ENCODE measurements at regions not wholly inside any gene's neighbourhood (a gene's known extent, or its start where the extent isn't known, plus 50 kb on each side); places are given as distances from the start of the nearest gene placed in this dataset.
"Not testable (repeated sequence)": the region's sequence is repeated elsewhere in the genome, so short reads cannot be mapped to it uniquely, and the experiment has no call there.

DNA sequence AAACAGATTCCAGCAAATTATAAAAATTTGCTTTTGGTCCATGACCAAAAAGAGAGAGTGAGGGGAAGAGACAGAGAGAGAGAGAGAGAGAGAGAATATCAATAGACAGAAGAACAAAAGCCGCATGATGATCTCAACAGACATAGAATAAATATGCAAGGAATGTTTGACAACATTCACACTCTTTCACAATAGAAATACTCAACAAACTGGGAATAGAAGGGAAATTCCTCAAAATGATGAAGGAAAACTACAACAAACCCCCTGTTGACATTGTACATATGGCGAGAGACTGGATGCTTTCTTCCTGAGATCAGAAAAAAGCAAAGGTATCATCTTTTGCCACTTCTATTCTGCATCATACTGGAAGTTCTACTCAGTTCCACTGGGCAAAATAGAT is 309.7 kb downstream of the RAD51AP2 start:
- no peaks in the 10 kb centered on the region for H3K36me3 Mint-ChIP-seq
- H3K27me3 Mint-ChIP-seq (ENCODE audit: low read depth in 3 of 3), result peaks cover 0 to 2% (median 0%) of the 10 kb centered on the region in 3 donors
- H3K27ac Mint-ChIP-seq, result no peak overlapping the region
- H3K4me1 Mint-ChIP-seq, result no peaks in the 10 kb centered on the region
- peaks cover 4 to 19% (median 7%) of the 10 kb centered on the region in 6 donors for H3K9me3 Mint-ChIP-seq
- no peak for DNase-seq
- no peak overlapping the region for H3K4me3 Mint-ChIP-seq

DNA sequence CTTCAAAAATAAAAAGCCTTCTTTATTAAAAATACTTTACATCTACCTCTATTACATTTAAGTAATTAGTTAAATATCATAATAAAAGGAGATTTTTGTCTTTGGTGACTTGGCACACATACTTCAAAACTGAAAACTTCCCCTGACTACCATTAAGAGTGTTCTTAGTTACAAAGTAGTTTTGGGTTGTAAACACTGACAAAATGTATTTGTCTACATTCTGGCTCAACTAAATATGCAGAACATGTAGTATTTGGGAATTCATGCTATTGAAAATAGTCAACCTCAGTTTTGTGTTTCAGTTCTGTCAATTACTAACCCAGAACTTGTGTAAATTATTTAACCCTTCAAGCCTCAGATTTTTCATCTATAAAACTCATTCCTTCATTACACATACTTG is 311.5 kb downstream of the RAD51AP2 start:
- Mint-ChIP-seq H3K27ac (no peak overlapping the region), H3K27me3 (ENCODE audit: low read depth in 3 of 3) (peaks cover 0 to 2% (median 0%) of the 10 kb centered on the region in 3 donors), H3K9me3 (peaks cover 4 to 10% (median 7%) of the 10 kb centered on the region in 6 donors), H3K4me1 (no peaks in the 10 kb centered on the region), H3K36me3 (no peaks in the 10 kb centered on the region), H3K4me3 (no peak overlapping the region)
- no peak for DNase-seq

DNA sequence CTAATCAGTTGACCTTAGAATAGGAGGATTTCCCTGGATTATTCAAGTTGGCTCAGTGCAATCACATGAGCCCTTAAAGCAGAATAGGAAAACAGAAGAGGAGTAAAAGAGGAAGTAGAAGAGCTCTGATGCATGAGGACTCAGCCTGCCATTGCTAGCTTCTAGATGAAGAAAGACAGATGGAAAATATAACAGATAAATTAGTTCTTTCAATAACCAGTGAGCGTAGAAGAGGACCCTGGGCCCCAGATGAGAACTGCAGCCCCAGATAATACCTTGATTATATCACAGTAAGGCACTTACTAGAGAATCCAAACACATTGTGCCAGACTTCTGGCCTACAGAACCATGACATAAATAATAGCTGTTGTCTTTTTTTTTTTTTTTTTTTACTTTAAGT is 314.0 kb downstream of the RAD51AP2 start:
- not testable (repeated sequence) for H3K36me3 Mint-ChIP-seq; H3K27ac Mint-ChIP-seq; H3K4me3 Mint-ChIP-seq; DNase-seq; H3K4me1 Mint-ChIP-seq; H3K27me3 Mint-ChIP-seq (ENCODE audit: low read depth in 3 of 3)
- H3K9me3 Mint-ChIP-seq, result peaks cover 2 to 10% (median 8%) of the 10 kb centered on the region in 6 donors

DNA sequence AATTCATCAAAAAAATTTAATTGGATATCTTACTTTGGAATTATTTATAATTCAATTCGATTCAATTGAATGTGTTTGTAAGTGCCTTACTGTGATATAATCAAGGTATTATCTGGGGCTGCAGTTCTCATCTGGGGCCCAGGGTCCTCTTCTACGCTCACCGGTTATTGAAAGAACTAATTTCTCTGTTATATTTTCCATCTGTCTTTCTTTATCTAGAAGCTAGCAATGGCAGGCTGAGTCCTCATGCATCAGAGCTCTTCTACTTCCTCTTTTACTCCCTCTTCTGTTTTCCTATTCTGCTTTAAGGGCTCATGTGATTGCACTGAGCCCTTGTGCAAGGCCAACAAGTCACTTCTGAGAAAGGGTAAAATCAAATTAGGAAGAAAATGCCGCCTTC is 315.6 kb downstream of the RAD51AP2 start:
- not testable (repeated sequence) for H3K27me3 Mint-ChIP-seq (ENCODE audit: low read depth in 3 of 3); H3K27ac Mint-ChIP-seq; H3K4me1 Mint-ChIP-seq; H3K36me3 Mint-ChIP-seq; DNase-seq; H3K4me3 Mint-ChIP-seq
- H3K9me3 Mint-ChIP-seq, result peaks cover 2 to 17% (median 7%) of the 10 kb centered on the region in 6 donors

DNA sequence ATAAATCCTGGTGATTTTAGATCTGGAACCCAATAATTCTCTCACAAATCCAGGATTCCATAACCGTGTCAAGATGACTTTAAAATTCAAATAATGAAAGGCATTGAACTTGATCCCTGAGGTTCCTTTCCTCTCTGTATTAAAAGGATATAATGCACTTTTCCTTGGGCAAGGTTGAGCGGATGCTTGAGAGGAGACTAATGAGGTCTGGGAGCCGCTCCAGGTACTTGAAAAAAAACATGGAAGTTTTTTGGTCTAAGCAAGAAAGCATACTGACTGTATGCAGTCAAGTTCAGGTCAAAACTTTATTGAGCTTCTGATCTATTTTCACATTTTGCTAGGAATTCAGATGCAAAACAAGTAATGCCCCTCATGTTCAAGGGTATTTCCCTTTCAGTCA is 318.5 kb downstream of the RAD51AP2 start:
- Mint-ChIP-seq H3K4me3 (no peak overlapping the region), H3K36me3 (no peaks in the 10 kb centered on the region), H3K9me3 (peaks cover 2 to 22% (median 7%) of the 10 kb centered on the region in 6 donors), H3K4me1 (no peaks in the 10 kb centered on the region), H3K27ac (no peak overlapping the region), H3K27me3 (ENCODE audit: low read depth in 3 of 3) (no peaks in the 10 kb centered on the region)
- no peak for DNase-seq

DNA sequence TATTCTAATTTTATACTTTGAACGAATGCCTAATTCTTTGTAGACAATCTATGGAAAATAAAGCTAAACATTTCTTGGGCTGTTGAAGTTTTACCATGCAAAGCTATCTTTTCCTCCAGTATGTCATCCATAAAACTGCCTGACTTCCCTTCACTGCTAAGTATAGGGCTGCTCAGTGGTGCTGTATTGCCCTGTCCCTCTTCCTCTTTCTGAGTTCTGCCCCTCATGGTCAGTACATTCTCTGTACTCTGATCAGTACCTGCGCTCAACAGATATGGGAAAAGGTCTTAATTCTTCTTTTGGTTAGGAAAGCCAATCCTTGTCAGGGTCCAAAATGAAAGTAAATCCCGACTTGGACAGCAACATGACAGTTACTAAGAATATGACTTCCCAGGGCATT is 321.9 kb downstream of the RAD51AP2 start:
- no peak for DNase-seq
- peaks cover 1 to 16% (median 5%) of the 10 kb centered on the region in 6 donors for H3K9me3 Mint-ChIP-seq
- no peak overlapping the region for H3K27ac Mint-ChIP-seq
- H3K36me3 Mint-ChIP-seq, result no peaks in the 10 kb centered on the region
- H3K4me3 Mint-ChIP-seq, result no peak overlapping the region
- H3K4me1 Mint-ChIP-seq, result no peaks in the 10 kb centered on the region
- no peaks in the 10 kb centered on the region for H3K27me3 Mint-ChIP-seq (ENCODE audit: low read depth in 3 of 3)

DNA sequence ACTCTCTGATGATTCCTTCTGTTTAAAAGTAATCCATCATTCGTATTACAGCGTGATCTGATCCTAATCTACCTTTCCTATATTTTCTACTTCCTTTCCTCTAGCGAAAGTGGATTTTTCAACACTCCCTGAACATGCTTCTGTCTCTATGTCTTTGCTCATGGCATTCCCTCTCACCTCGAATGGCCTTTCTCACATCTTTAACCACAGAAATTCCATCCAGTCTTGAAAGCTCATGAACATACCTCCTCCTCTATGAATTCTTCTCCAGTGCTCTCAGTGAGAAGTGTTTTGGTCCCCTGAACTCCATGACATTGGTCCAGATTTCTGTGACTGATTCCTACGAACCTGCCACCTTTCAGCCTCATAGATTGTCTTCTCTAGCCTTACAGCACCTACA is 323.2 kb downstream of the RAD51AP2 start:
- no peak overlapping the region for H3K27ac Mint-ChIP-seq
- H3K27me3 Mint-ChIP-seq (ENCODE audit: low read depth in 3 of 3), result no peaks in the 10 kb centered on the region

DNA sequence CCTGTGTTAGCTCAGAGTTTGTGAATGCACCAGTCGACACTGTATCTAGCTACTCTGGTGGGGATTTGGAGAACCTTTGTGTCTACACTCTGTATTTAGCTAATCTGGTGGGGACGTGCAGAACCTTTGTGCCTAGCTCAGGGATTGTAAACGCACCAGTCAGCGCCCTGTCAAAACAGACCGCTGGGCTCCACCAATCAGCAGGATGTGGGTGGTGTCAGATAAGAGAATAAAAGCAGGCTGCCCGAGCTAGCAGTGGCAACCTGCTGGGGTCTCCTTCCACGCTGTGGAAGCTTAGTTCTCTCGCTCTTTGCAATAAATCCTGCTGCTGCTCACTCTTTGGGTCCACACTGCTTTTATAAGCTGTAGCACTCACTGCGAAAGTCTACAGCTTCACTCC is 324.2 kb downstream of the RAD51AP2 start:
- no peaks in the 10 kb centered on the region for H3K4me1 Mint-ChIP-seq
- peaks cover 1 to 18% (median 5%) of the 10 kb centered on the region in 6 donors for H3K9me3 Mint-ChIP-seq
- no peaks in the 10 kb centered on the region for H3K36me3 Mint-ChIP-seq
- H3K27ac Mint-ChIP-seq, result no peak overlapping the region
- no peak for DNase-seq
- H3K27me3 Mint-ChIP-seq (ENCODE audit: low read depth in 3 of 3), result no peaks in the 10 kb centered on the region
- no peak overlapping the region for H3K4me3 Mint-ChIP-seq

More for the DNA sequence above, 323.2 kb downstream of the RAD51AP2 start:
- DNase-seq, result no peak
- Mint-ChIP-seq H3K4me1 (no peaks in the 10 kb centered on the region), H3K9me3 (peaks cover 1 to 18% (median 5%) of the 10 kb centered on the region in 6 donors), H3K4me3 (no peak overlapping the region), H3K36me3 (no peaks in the 10 kb centered on the region)

DNA sequence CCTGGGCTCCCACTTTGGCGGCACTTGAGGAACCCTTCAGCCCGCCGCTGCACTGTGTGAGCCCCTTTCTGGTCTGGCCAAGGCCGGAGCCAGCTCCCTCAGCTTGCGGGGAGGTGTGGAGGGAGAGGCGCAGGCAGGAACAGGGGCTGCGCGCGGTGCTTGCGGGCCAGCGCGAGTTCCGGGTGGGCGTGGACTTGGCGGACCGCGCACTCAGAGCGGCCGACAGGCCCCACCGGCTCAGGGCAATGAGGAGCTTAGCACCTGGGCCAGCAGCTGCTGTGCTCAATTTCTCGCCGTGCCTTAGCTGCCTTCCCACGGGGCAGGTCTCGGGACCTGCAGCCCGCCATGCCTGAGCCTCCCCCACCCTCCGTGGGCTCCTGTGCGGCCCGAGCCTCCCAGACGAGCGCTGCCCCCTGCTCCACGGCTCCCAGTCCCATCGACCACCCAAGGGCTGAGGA is 324.8 kb downstream of the RAD51AP2 start:
- DNase-seq; H3K27me3 Mint-ChIP-seq (ENCODE audit: low read depth in 3 of 3); H3K36me3 Mint-ChIP-seq; H3K27ac Mint-ChIP-seq; H3K4me1 Mint-ChIP-seq; H3K4me3 Mint-ChIP-seq: not testable (repeated sequence)
- H3K9me3 Mint-ChIP-seq, result peaks cover 1 to 14% (median 3%) of the 10 kb centered on the region in 6 donors

DNA sequence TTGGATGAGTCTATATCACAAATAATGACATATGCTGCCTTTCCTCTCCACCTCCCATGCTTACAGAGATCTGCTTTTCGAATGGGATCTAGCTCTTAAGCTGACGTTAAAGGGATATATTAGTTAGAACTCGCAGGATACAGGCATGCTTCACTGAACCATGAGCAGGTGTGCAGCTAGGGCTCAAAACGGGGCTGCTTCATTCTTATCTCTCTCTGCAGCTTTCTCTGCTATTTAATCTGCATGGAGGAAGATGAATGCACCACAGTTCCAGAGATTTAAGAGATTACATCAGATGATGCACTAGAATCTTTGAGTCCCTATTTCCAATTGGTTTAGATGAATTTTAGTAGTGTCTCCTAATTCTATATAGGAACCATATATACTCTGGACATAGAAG is 327.0 kb downstream of the RAD51AP2 start:
- Mint-ChIP-seq H3K27ac (no peak overlapping the region), H3K9me3 (peaks cover 4 to 11% (median 5%) of the 10 kb centered on the region in 6 donors), H3K4me1 (no peaks in the 10 kb centered on the region), H3K27me3 (ENCODE audit: low read depth in 3 of 3) (no peaks in the 10 kb centered on the region), H3K4me3 (no peak overlapping the region), H3K36me3 (peaks cover 0 to 3% (median 0%) of the 10 kb centered on the region in 3 donors)
- no peak for DNase-seq

DNA sequence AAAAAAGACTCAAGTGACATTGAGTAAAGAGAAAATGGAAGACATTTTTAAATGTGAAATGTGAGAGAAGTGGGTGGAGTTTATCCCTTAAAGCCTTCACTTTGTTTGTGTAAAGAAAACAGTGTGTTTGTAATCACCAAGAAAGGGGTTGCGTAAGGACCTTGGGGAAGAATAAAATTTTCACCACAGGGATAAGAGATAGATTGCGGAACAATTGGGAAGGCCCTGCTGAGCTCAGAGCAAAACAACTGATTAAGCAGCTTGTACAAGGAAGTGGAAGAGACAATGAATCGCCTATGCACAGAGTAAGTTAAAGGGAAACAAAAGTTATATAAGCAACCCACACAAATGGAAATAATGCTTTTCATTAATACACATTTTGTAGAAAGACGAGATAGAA is 327.7 kb downstream of the RAD51AP2 start:
- Mint-ChIP-seq H3K27ac (no peak overlapping the region), H3K4me1 (no peaks in the 10 kb centered on the region), H3K4me3 (no peak overlapping the region), H3K36me3 (peaks cover 0 to 3% (median 0%) of the 10 kb centered on the region in 3 donors), H3K27me3 (ENCODE audit: low read depth in 3 of 3) (no peaks in the 10 kb centered on the region), H3K9me3 (peaks cover 4 to 11% (median 5%) of the 10 kb centered on the region in 6 donors)
- no peak for DNase-seq

DNA sequence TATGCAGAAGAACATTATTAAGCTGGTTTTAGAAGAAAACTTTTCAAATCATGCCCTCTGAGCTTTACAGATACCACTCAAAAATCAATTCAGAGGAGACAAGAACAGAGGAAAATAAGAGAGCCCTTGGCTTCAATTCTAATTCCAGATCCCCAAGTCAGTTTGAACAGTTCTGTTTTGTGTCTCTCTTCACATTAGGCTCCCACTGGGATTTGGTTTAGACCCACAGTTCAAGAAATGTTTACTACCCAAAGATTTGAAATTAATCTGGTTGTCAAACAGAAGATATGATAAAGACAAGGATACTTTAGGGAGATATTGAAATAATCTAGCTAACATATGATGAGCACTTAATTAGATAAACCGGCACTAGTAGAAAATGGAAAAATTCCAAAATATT is 329.5 kb downstream of the RAD51AP2 start:
- no peak overlapping the region for H3K27ac Mint-ChIP-seq
- H3K4me1 Mint-ChIP-seq, result no peaks in the 10 kb centered on the region
- H3K4me3 Mint-ChIP-seq, result no peak overlapping the region
- DNase-seq, result no peak
- peaks cover 0 to 3% (median 0%) of the 10 kb centered on the region in 3 donors for H3K36me3 Mint-ChIP-seq
- peaks cover 0 to 2% (median 0%) of the 10 kb centered on the region in 3 donors for H3K27me3 Mint-ChIP-seq (ENCODE audit: low read depth in 3 of 3)
- peaks cover 0 to 12% (median 3%) of the 10 kb centered on the region in 6 donors for H3K9me3 Mint-ChIP-seq

DNA sequence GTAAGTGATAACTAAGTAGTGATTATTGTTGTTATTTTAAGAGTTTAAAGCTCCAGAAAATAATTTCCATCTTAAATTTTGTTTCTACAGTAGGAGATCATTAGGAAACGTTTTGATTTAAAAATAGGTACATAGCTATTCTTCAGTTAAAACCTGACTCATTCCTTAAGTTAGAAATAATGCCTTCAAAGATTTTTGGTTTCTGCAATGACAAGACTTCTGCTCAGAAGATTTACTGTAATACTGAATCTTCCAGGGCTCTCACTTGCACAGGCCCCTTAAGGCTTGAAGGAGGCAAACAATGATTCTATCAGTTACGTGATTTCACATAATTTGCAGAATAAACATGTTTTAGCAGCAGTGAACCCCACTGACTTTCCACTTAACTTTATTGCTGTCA is 333.7 kb downstream of the RAD51AP2 start:
- no peak for DNase-seq
- H3K36me3 Mint-ChIP-seq, result peaks cover 0 to 3% (median 0%) of the 10 kb centered on the region in 3 donors
- peaks cover 0 to 12% (median 2%) of the 10 kb centered on the region in 6 donors for H3K9me3 Mint-ChIP-seq
- no peak overlapping the region for H3K27ac Mint-ChIP-seq
- H3K4me3 Mint-ChIP-seq, result no peak overlapping the region
- no peaks in the 10 kb centered on the region for H3K4me1 Mint-ChIP-seq
- peaks cover 0 to 2% (median 0%) of the 10 kb centered on the region in 3 donors for H3K27me3 Mint-ChIP-seq (ENCODE audit: low read depth in 3 of 3)

DNA sequence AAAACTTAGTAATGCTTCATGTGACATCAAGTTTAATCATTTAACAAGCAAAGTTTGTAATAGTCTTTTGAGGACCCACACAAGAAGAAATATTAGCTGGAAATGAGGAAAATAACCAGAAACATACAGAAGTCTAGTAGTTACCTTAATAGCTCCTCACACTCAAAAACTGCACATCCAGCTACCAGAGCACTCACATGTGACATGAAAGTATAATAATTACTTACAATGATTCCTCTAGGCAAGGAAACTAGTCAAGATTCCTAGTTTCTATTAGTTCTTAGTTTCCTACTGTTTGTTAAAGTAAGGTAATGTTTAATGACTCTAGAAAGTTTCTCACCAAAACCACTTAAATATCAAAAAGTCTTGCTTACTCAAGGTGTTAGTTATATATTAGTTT is 335.8 kb downstream of the RAD51AP2 start:
- Mint-ChIP-seq H3K4me3 (no peak overlapping the region), H3K36me3 (no peaks in the 10 kb centered on the region), H3K9me3 (peaks cover 0 to 13% (median 2%) of the 10 kb centered on the region in 6 donors), H3K27ac (no peak overlapping the region), H3K4me1 (no peaks in the 10 kb centered on the region), H3K27me3 (ENCODE audit: low read depth in 3 of 3) (peaks cover 0 to 2% (median 0%) of the 10 kb centered on the region in 3 donors)
- no peak for DNase-seq

DNA sequence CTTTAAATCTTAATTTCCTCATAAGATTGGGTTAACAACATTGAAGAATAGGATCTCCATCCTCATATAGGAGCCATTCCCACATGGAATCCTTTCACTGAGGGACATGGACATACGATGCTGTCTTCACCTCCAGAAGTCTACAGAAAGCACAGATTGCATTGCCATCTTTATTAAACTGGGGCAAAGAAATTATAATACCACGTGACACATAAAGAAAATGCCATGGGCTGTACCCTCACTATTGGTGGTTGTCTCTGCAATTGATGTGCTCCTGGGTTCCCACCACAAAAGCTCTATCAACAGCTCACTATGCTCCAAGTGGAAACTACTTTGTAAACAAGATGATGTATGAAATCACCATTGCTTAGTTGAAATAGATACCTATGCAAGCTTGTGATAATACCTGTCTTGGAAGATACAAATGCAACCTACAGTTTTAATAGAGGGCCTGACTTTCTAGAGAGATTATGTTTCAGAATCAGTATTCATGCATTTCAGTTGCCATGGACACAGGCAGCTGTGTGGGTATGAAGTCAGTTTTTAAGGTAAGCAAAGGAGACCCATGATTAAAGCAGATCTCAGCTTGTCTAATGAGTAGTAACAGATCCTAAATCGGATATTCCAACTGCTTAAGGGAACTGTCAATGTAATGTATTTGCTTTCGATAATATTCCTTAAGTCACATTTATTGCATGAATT is 337.0 kb downstream of the RAD51AP2 start:
- peaks cover 0 to 12% (median 2%) of the 10 kb centered on the region in 6 donors for H3K9me3 Mint-ChIP-seq
- H3K27me3 Mint-ChIP-seq (ENCODE audit: low read depth in 3 of 3), result peaks cover 0 to 4% (median 0%) of the 10 kb centered on the region in 3 donors
- no peak overlapping the region for H3K27ac Mint-ChIP-seq
- H3K4me3 Mint-ChIP-seq, result no peak overlapping the region
- no peaks in the 10 kb centered on the region for H3K36me3 Mint-ChIP-seq
- no peak for DNase-seq
- H3K4me1 Mint-ChIP-seq, result no peaks in the 10 kb centered on the region
